Natural killer cell (primary cell): ENCODE measurements at regions not wholly inside any gene's neighbourhood (a gene's known extent, or its start where the extent isn't known, plus 50 kb on each side); places are given as distances from the start of the nearest gene placed in this dataset.

ENCODE experiments used
- ATAC-seq, 3 donors: fragments of 150-1000 bp in 2 of 3; fragments of 200-7000 bp in 1 of 3; cut with Tn5 transposase; 1 replicate in 1 of 3; 2 replicates in 2 of 3; pipeline ENCODE4 v1.10.0; 2021; ENCODE audit warnings: mild to moderate bottlenecking in 2 of 3, moderate library complexity in 2 of 3
- DNase-seq, 2 donors: peaks; one replicate each; pipeline versions ENCODE4 v3.0.0 to v3.0.0-alpha.2; 2013 to 2021; ENCODE audit warnings: mixed read lengths in 1 of 2
- H3K27ac ChIP-seq: one replicate; pipeline ENCODE4 v1.5.1; 2013; ENCODE audit warnings: mild to moderate bottlenecking, low read length
- H3K27me3 ChIP-seq: one replicate; pipeline ENCODE4 v1.6.1; 2013; ENCODE audit warnings: low read length; ENCODE audit not compliant: control insufficient read depth, insufficient read depth
- H3K36me3 ChIP-seq: one replicate; pipeline ENCODE4 v1.6.1; 2013; ENCODE audit warnings: low read length; ENCODE audit not compliant: control insufficient read depth, insufficient read depth
- H3K4me1 ChIP-seq: one replicate; pipeline ENCODE4 v1.6.1; 2013; ENCODE audit warnings: low read length; ENCODE audit not compliant: control insufficient read depth, insufficient read depth
- H3K4me3 ChIP-seq: one replicate; pipeline ENCODE4 v1.5.1; 2013; ENCODE audit warnings: low read length
- H3K9me3 ChIP-seq: one replicate; pipeline ENCODE4 v1.6.1; 2013; ENCODE audit warnings: low read length; ENCODE audit not compliant: control insufficient read depth, insufficient read depth
- H3K27ac Mint-ChIP-seq, 2 donors: one replicate each; pipeline ENCODE4 v1.8.0; 2022; ENCODE audit warnings: mild to moderate bottlenecking in 2 of 2, mixed read lengths in 2 of 2, moderate library complexity in 1 of 2
- H3K27me3 Mint-ChIP-seq, 2 donors: one replicate each; pipeline ENCODE4 v1.8.0; 2022; ENCODE audit warnings: low read depth in 2 of 2, mixed read lengths in 2 of 2
- H3K36me3 Mint-ChIP-seq: one replicate; pipeline ENCODE4 v1.8.0; 2022; ENCODE audit warnings: mixed read lengths
- H3K4me1 Mint-ChIP-seq, 2 donors: one replicate each; pipeline ENCODE4 v1.8.0; 2022; ENCODE audit warnings: mixed read lengths in 2 of 2
- H3K4me3 Mint-ChIP-seq: one replicate; pipeline ENCODE4 v1.8.0; 2022; ENCODE audit warnings: mild to moderate bottlenecking, moderate library complexity, mixed read lengths
- H3K9me3 Mint-ChIP-seq, 2 donors: one replicate each; pipeline ENCODE4 v1.8.0; 2022; ENCODE audit warnings: mixed read lengths in 2 of 2
- CTCF ChIP-seq: fragments of 200-600 bp; IDR thresholded peaks from one replicate; pipeline ENCODE4 v1.8.0; 2022; ENCODE audit warnings: antibody characterized with exemption
- WGBS: methylation state at CpG from one replicate; pipeline ENCODE4 v1.1.7; 2013; ENCODE audit warnings: missing lambda C conversion rate; ENCODE audit not compliant: insufficient coverage; 5-methylcytosine and 5-hydroxymethylcytosine counted together
- intact Hi-C: fragments of 100-400 bp; cut with micrococcal nuclease; formaldehyde crosslinking; loops from one replicate; pipeline ENCODE4 v1.14.2; 2022

- no peaks in the 10 kb centered on the region for H3K36me3 ChIP-seq
- no peak for TF ChIP-seq CTCF
- no peaks in the 10 kb centered on the region for H3K4me1 ChIP-seq
- DNase-seq: no peak
- H3K36me3 Mint-ChIP-seq: no peaks in the 10 kb centered on the region
- no peak overlapping the region for H3K4me3 Mint-ChIP-seq
- no peak overlapping the region for H3K27ac Mint-ChIP-seq
- no peaks in the 10 kb centered on the region for H3K27me3 ChIP-seq
- H3K4me1 Mint-ChIP-seq: no peaks in the 10 kb centered on the region
- H3K27ac ChIP-seq: no peak overlapping the region
- intact Hi-C loops: no loop called here
- no peaks in the 10 kb centered on the region for H3K9me3 ChIP-seq
- 57% methylated on average over 1 of the region's 1 CpG for WGBS
- H3K27me3 Mint-ChIP-seq: peaks cover 0 to 10% of the 10 kb centered on the region in 2 donors
- no peak overlapping the region for H3K4me3 ChIP-seq
- H3K9me3 Mint-ChIP-seq: no peaks in the 10 kb centered on the region
- no peak for ATAC-seq
Observed at GRCh38 chr20:39222101-39222500, 260.0 kb downstream of the DHX35 start.

- Mint-ChIP-seq H3K4me3 (no peak overlapping the region), H3K36me3 (no peaks in the 10 kb centered on the region), H3K27me3 (peaks cover 0 to 16% of the 10 kb centered on the region in 2 donors), H3K9me3 (peaks cover 0 to 3% of the 10 kb centered on the region in 2 donors), H3K27ac (no peak overlapping the region), H3K4me1 (no peaks in the 10 kb centered on the region)
- TF ChIP-seq CTCF: no peak
- Histone ChIP-seq H3K4me3 (no peak overlapping the region), H3K9me3 (no peaks in the 10 kb centered on the region), H3K27ac (no peak overlapping the region), H3K36me3 (no peaks in the 10 kb centered on the region), H3K27me3 (no peaks in the 10 kb centered on the region), H3K4me1 (no peaks in the 10 kb centered on the region)
- intact Hi-C loops: no loop called here
- ATAC-seq: no peak
- WGBS: 73% methylated on average over 3 of the region's 3 CpGs
- DNase-seq: no peak
Observed at GRCh38 chr20:39216195-39216594, 254.1 kb downstream of the DHX35 start.

GRCh38 chr20:39214828-39215227, 252.7 kb downstream of the DHX35 start:
- TF ChIP-seq CTCF: no peak
- intact Hi-C loops: no loop called here
- WGBS: 60% methylated on average over 2 of the region's 2 CpGs
- H3K27ac Mint-ChIP-seq: no peak overlapping the region
- H3K27me3 Mint-ChIP-seq: peaks cover 0 to 9% of the 10 kb centered on the region in 2 donors
- H3K4me1 Mint-ChIP-seq: no peaks in the 10 kb centered on the region
- Histone ChIP-seq H3K36me3 (no peaks in the 10 kb centered on the region), H3K4me1 (no peaks in the 10 kb centered on the region), H3K4me3 (no peak overlapping the region), H3K27ac (no peak overlapping the region), H3K27me3 (no peaks in the 10 kb centered on the region), H3K9me3 (no peaks in the 10 kb centered on the region)
- no peak overlapping the region for H3K4me3 Mint-ChIP-seq
- peaks cover 0 to 3% of the 10 kb centered on the region in 2 donors for H3K9me3 Mint-ChIP-seq
- no peak for ATAC-seq
- H3K36me3 Mint-ChIP-seq: no peaks in the 10 kb centered on the region
- DNase-seq: no peak

DNA sequence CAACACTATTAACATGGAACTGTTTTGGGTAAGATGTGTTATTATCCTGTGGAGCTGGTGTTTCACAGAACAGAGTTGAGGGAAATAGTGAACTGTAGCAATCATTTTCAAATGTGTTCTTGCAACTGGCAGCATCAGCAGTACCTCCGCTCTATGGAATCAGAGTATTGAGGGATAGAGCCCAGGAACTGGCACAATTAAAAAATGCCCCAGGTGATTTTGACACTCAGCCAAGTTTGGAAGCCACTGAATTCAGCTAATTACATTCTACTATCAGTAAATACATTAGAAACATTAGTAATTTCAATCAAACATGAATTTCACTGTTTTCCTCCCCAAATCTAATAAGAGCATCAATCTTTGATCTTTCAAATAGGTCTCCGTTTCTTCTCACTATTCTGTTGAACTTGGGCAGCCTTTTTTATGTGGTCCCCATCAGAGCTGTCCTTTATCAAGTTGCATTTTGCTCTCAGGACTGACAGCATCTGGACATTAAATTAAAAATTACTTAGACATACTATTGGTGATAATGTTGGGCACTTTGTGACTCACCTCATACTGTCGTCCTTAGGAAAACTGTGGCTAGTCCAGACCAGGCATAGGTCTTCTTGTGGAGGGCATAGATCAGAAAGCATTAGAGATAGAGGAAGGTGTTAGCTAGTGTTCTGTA, 251.5 kb downstream of the DHX35 start:
- 89% methylated on average over 3 of the region's 3 CpGs for WGBS
- H3K36me3 ChIP-seq: no peaks in the 10 kb centered on the region
- no peaks in the 10 kb centered on the region for H3K4me1 ChIP-seq
- no peak overlapping the region for H3K4me3 ChIP-seq
- H3K4me3 Mint-ChIP-seq: no peak overlapping the region
- H3K4me1 Mint-ChIP-seq: no peaks in the 10 kb centered on the region
- ATAC-seq: no peak
- H3K27ac Mint-ChIP-seq: no peak overlapping the region
- no peaks in the 10 kb centered on the region for H3K9me3 ChIP-seq
- peaks cover 0 to 3% of the 10 kb centered on the region in 2 donors for H3K9me3 Mint-ChIP-seq
- intact Hi-C loops: no loop called here
- no peak for TF ChIP-seq CTCF
- H3K27me3 ChIP-seq: no peaks in the 10 kb centered on the region
- H3K36me3 Mint-ChIP-seq: no peaks in the 10 kb centered on the region
- H3K27ac ChIP-seq: no peak overlapping the region
- DNase-seq: no peak
- H3K27me3 Mint-ChIP-seq: peaks cover 0 to 9% of the 10 kb centered on the region in 2 donors
